ENCODE measurements at regions not wholly inside any gene's neighbourhood (a gene's known extent, or its start where the extent isn't known, plus 50 kb on each side); places are given as distances from the start of the nearest gene placed in this dataset.

DNA sequence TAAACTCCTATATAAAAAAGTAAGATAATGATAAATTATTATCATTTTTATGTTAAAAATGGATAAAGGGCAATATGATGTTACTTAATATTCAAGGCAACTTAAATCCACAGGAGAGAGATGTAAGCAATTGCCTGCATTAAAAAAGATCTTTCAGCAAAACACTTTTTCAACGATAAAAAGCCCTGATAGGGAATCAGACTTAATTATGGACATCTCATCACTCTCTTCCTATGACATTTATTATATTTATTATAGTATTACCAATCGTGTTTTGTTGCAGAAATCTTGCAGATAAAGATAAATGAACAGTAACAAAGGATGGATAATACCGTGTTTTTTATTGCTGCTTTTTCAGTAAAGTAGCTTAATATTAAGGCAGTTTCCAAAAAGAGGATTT lies 178.5 kb downstream of the SH2D1A start:
- no peak for DNase-seq (ENCODE audit: low spot score)

DNA sequence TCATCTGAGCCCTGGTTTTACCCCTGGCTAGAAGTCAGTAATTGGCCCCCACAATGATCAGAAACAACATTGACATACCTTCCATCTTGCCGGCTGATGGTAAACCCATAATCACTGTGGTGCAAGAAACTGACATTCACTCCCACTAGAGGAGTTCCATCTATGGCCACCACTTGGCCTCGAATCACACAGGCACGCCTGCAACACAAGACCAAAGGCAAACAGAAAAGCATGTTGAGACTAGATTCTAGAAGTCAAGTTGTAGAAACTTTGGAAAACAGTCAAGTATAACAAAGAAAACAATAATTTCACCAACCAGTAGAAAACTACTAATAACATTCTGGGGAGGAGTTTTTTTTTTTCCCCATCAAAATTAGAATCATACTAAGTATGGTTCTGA lies 183.4 kb downstream of the SH2D1A start:
- DNase-seq (ENCODE audit: low spot score) = no peak

DNA sequence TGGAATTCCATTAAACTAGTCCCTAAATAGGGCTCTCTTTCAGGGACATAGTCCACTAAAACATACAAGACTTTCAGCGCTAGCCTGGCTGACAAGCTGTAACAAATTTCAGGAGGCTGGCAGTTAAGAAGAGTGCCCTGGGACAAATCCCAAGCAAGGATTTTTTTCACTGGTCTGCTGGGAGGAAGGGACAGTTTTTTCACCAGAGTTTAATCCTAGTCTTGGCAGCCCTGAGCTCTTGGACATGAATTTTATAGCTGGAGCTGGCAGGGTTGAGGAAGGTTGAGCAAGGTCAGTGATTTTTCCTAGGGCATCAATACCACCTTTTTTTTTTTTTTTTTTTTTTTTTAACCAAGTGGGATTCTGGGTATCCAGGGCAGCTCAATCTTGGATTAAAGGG lies 184.4 kb downstream of the SH2D1A start:
- no peak for DNase-seq (ENCODE audit: low spot score)

DNA sequence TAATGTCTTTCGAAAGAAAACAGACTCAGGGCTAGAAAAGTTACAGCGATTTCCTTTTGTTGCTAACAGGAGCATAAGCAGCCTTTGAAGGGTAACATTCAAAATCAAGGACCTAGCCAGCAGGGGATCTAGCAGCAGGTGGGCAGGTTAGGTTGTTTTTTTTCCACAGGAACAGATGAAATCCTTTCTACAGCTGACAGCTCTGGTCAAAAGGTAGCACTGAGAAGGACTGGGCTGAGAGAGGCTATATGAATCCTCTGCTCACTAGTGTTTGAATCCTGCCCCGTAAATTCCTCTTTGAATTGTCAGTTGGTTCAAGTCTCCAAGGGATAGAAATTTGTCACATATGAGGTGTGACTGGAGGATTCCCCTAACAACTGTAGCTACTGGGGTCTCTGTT lies 188.2 kb downstream of the SH2D1A start:
- DNase-seq (ENCODE audit: low spot score) = no peak

DNA sequence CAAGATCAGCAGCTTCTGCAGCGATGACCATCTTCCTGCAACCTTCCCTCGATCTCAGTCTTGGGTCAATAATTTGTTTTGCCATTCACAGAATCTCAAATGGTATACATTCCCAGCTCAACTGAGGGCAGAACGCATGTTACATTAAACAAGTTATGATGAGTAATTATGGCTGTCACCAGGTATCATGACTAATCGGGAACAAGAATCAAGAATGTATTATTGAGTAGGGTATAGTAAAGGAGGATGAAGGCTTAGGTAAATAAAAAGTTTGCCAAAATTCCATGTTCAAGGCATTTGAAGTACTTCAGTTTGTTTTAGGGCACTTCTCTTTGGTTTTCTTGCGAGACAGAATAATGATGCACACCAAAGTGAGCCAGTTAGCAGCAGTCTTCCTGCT lies 194.1 kb downstream of the SH2D1A start:
- no peak for DNase-seq (ENCODE audit: low spot score)

DNA sequence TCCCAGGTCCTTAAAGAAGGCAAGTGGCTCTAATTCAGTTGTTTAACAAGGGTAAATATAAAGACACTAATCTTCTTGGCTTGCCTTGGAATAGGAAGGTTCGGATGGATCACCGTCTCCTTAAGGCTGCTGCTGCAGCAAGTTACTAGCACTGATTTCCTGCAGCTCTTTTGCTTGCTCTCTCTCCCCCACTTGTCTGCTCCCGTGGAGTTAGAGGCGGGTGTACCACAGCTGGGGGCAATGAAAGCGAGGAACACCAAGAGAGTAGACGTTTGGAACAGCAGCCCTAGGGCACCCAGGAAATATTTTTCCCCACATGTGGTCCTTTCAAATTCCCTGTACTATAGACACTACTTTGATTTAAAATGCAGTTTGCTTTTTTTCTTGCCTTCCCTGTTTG lies 202.2 kb downstream of the SH2D1A start:
- DNase-seq (ENCODE audit: low spot score) = peak; percentile 1

DNA sequence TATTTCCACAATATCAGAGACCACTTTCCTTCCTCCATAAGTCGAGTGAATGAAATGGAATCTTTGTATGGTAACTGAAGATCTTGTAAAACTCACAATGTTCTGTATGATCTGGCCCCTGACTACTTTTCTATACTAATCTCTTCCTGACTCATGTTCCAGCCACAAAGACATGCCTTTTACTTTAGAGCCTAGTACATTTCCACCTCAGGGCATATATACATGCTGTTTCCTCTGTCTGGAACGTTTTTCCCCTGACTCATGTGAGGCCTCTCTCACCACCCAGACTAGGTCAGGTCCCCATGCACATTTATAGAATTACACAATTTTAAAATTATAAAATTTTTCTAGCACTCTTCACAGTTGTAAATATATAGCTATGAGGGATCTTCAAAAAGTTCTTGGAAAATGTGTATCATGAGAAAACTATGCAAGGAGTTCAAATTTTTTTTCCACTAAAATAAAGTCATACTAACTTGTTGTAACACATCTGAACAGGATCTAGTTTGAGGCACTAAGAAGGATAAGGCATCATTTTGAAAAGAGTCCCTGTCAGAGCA lies 208.8 kb downstream of the SH2D1A start:
- peak; percentile 48 for DNase-seq (ENCODE audit: low spot score)

DNA sequence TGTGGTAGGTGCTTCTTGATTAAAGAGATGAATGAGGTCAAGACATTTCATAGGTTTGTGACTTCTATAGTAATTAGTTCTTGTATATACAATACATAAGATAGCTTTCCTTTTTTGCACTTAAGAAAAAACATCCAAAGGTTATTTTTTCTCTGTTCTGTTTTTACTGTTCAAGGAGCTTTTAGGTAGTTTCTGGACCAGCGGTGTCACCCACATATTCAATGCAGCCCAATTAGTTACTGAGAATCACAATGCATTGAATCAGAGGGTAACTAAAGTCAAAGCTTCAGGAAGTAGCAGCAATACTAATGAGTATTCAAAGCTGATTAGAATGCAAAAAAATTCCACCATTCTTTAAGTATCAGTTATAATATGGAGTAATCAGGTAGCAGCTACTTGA lies 211.6 kb downstream of the SH2D1A start:
- DNase-seq (ENCODE audit: low spot score) = no peak

DNA sequence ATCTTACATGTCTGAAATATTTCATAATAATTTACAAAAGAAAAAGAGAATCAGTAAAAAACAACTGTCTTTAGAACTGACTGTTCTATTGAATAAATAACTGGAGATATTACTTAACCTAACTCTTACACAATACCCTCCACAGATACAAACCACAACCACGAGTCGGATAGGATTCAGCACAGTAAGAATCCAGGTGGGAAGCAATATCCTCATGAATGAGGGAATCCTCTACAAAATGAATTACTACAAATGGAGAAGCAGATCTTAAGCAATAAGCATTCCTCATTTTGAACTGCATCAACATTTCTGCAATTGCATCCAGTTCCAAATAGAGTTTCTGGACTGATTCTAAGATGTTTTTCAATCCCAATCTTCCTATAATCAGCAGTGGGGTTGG lies 227.1 kb downstream of the SH2D1A start:
- peak; percentile 16 for DNase-seq (ENCODE audit: low spot score)

DNA sequence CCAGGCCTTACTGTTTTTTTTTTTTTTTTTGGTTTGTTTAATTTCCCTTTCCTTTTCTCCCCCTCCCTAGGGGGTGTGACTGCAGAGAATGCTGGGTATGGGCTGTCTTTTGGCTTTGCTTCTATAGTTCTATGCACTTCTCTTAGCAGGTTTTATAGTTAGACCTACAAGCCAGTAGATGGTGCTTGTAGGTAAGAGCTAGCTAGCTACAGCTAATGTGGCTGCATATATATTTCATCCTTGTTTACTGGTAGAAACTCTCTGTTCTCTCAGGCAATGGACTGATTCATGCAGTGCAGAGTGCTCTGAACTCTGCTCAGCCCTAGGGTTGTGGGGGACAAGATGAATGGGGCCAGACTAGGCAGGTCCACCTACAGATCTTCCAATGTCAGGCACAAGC lies 246.4 kb downstream of the SH2D1A start:
- no peak for DNase-seq (ENCODE audit: low spot score)

DNA sequence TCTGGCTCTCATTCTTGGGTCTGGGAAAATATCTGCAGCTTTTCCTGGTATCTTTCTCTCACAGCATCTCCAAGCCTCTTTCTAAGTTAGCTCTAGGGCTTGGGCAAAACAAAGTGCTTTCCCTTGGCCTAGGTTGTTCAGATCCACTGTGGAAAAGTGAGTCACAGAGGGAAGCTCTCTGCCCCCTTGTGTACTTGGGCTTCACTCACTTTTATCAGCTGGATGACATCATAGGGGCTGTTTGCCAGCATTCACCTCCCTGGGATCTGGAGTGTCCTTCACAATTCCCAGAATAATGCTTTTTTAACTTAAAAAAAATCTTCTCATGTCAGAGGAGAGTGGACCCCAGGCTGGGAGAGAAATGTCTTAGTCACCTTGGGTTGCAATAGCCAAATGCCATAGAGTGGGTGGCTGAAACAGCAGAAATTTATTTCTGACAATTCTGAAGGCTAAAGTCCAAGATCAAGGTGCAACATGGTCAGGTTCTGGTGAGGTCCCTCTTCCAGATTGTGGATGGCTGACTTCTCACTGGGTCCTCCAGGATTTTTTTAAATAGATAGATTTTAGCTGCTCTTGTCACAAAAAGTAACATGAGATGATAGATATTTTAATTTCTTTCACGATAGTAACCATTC lies 247.8 kb downstream of the SH2D1A start:
- no peak for DNase-seq (ENCODE audit: low spot score)

DNA sequence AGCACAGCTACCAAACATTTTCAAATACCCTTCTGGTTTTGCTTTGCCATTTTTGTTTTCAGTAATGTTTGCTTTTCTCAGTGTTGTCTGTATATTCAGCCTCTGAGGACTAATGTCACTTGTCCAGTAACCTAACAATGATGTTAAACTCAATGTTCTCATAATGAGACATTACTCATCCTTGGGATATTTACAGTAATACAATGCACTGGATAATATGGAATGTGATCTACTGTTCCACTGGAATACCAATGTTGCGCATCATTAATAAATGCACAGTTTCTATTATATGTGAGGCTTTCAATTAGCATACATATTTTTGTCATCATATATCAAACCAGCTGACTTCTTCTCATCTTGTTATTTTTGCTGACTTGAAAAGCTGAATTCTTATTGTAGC lies 259.1 kb downstream of the SH2D1A start:
- no peak for DNase-seq (ENCODE audit: low spot score)

DNA sequence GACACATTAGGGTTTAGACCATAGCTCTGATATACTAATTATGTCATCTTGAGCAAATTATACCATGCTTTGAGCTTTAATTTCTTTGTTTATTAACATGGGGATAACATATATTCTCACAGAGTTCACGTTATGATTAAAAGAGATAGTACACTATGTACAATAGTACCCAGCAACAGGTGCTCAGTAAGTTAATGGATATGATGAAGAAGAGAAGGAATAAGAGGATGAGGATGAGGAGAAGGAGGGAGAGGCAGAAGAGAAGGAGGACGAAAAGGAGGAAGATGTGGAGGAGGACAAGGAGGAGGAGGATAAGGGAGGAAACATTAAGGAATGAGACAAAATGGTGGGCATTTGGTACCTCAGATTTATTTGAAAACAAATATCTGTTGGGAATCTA lies 260.4 kb downstream of the SH2D1A start:
- no peak for DNase-seq (ENCODE audit: low spot score)

DNA sequence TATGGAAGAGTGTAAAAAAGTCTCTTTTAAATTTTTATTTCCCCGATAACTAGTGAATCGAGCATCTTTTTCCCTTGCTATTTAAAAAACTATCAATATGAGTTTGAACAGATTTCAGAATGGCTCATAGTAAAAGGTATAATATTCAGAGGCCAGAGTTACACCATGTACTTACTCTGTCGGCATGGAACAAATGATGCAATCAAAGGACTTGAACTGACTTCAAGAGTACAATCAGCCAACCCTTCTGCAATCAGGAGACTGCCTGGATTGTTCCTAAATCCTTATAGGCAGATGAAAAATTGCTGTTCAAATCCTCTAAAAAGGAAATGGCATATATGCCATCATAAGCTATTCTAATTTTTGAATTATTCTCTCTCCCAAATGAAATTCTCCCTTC lies 273.3 kb downstream of the SH2D1A start:
- no peak for DNase-seq (ENCODE audit: low spot score)

DNA sequence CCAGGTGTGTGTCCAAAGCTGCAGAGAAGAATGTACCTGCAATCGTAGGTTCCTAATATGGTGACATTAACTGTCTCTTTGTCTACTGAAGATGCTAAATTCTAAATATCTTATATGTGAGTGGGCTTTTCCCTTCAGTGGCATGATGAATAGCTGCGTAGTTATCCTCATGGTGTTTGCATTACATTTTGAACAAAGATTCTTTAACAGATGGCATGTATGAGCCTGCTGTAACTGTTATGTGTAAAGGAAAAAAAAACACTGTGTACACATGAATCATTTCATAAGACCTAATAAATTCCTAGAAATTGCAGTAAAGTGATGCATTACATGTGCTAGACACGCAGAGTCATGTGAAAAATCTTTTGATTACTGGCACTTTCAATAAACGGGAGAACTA lies 288.0 kb downstream of the SH2D1A start:
- DNase-seq (ENCODE audit: low spot score) = no peak

DNA sequence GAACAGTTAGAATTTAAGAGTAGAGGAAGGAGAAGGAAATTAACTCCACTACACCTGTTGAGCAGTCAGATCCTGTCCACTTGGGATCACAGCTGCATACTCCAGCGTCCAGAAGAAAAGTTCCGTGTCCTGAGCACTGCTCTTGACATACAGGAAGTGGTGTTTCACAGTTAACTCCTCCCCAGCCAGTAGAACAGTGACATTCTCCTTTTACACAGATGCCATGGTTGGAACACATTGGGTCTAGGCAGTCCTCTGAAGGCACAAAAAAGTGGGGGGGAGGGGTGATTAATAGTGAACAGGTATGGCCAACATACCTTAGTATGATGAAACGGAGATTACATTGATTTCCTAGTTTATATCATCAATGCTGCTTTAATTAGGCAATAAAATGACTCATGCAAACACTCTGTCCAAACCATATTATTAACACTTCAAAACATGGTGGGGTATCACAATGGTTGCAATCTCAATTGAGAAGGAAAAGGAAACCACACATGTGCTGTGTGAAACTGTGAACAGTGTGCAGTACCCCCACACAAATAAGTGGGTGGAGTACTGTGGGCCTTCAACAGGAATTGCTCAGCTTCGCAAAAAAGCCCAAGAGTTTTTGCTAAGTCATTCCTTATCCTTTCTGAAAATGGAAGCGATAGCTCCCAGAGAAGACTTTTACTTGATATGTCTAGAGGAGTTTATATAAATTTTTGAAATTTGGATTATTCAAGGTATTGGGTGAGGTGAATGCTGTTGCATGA lies 295.6 kb downstream of the SH2D1A start:
- DNase-seq (ENCODE audit: low spot score) = no peak

DNA sequence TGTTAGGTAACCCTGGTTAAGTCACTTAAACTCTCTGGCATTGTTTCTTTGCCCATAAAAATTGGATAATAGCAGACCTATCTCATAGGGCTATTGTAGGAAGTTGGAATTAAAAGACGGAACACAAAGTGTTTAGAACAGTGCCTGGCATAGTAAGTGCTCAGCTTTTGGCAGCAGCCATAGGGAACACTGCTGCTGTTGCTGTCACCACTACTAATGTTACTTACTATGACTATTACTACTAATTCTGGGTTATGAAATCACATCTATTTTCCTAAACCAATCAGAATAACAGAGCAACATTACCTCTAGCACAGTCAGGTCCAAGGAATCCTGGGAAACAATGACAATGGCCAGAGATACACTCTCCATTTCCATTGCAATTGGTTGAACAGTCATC lies 300.0 kb downstream of the SH2D1A start:
- no peak for DNase-seq (ENCODE audit: low spot score)

DNA sequence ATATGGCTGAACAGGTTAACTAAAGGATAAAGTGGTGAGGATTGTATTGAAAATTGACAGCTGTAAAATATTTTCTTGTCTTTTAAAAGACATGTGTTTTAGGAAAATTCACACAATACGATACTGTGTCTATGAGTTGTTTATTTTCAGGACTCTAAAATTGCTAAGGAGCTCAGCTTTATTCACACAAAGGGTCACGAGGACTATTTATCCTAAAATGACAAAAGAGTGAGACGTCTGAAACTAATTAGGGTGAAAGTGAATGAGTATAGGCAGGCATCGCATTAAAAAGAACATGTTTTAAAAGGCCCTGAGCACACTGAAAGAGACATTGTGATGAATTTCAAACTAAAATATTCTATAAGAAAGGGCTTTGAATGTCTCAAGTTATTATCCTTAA lies 304.7 kb downstream of the SH2D1A start:
- no peak for DNase-seq (ENCODE audit: low spot score)

DNA sequence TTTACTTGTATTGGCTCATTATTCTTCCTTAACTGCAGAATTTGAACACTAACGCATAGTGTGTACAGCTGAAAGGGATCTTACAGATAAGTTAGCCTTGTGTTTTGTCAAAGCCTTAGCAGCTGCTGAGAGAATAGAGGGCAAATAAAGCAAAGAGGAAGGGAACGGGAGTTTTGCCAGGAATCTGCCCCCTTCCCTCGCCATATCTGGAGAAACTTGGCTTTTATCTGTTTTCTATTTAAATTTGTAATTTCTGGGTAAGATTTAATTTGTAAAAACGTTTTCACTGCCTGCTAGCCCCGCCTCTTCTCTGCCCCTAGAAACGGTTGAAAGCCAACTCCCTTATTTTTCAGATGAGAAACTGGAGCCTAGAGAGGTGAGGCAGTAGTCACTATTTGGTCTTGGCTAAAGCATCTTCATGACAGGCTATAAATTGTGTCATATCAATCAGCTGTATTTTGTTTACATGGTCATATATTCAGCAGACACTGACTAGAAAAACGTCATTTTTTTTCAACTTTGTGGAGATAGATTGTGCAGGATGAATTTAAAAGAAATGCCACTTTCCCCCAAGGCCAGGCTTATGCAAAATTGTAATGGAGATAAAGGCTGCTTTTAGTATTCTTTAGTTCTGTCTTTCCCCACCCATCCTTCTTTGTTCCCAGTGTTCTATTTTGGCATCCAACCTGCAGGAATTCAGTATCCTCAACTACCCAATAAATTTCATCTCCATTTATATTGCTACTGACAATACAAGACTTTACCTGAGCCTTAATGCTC lies 319.4 kb downstream of the SH2D1A start:
- no peak for DNase-seq (ENCODE audit: low spot score)

DNA sequence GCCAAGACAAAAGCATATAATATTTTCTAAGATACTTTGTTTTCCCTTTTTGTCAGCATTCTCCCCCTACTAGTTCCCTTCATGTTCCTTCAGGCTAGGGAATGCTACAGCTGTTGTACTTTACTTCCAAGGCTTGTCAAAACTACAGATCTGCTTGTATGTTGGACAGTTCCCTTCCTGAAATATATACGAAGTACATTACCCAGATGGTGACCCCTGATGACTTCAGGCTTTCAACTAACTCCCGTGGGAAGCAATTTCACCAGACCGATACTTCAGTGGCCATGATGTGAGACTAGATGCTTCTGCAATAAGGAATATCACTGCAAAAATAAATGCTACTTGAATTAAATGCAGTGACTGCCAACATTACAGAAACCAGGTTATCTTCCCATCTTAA lies 332.8 kb downstream of the SH2D1A start:
- DNase-seq (ENCODE audit: low spot score) = no peak

DNA sequence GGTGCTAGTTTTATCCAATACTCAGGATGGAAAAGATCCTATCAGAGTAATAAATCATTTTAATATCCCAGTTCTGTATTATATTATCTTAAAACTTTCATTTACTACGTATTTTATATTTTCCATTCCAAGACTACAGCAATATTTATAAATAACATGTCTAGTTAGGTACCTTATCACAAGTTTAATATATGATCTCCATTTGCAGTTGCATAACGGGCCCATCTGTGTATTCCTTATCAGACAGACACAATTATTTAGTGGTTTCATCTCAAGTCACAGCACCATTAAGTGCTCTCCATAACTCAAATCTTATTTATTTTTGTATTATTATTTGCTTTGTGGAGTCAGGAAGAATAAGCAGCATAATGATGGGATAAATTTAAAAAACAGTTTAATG lies 333.9 kb downstream of the SH2D1A start:
- no peak for DNase-seq (ENCODE audit: low spot score)

DNA sequence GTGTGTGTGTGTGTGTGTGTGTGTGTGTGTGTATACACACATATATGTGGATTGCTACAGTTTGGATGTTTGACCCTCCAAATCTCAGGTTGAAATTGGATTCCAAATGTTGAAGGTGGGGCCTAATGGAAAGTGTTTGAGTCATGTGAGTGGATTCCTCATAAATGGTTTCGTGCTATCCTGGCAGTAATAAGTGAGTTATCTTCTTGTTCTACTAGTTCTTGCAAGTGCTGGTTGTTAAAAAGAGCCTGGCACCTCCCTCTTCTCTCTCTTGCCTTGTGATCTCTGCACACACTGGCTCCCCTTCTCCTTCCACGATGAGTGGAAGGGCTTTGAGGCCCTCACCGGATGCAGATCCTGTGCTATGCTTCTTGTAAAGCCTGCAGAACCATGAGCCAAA lies 344.1 kb downstream of the SH2D1A start:
- no peak for DNase-seq (ENCODE audit: low spot score)

DNA sequence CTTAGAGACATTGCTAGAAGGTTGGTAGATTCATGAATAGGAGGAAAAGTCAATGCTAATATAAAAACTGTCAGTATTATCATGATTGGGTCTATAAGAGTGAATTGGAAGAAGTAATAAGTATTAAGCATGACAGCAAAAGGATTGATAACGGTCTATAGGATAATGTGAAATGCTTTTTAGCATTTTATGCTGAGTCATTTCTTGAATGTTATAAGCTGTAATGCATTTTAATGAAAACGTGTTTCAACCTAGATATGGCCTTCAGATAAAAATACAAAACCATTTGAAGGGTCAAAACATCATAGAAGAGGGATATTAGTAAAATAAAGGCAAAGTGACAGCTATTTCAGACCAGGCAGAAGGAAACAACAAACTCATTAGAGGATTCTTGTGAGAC lies 353.5 kb downstream of the SH2D1A start:
- no peak for DNase-seq (ENCODE audit: low spot score)
